OCI-LY1 (cell line): ENCODE measurements at regions not wholly inside any gene's neighbourhood (a gene's known extent, or its start where the extent isn't known, plus 50 kb on each side); places are given as distances from the start of the nearest gene placed in this dataset.
"Not testable (repeated sequence)": the region's sequence is repeated elsewhere in the genome, so short reads cannot be mapped to it uniquely, and the experiment has no call there.

Source experiments
- CTCF ChIP-seq: fragments of 200-600 bp; sonication (generic), shearing (Covaris generic); IDR thresholded peaks from 2 replicates; pipeline ENCODE4 v1.5.1; 2017; ENCODE audit warnings: mild to moderate bottlenecking, antibody characterized with exemption, low read length, moderate library complexity, mixed read lengths
- EZH2 ChIP-seq: fragments of 200-600 bp; sonication (generic), shearing (Covaris generic); IDR thresholded peaks from 2 replicates; pipeline ENCODE4 v1.8.0; 2017; ENCODE audit warnings: borderline replicate concordance, mixed run types, mild to moderate bottlenecking, antibody characterized with exemption, low read length, moderate library complexity, mixed read lengths

- TF ChIP-seq EZH2, CTCF: not testable (repeated sequence)
Measured at GRCh38 chr6:167225566-167226382, 65.3 kb upstream of the UNC93A start.
